Adrenal gland (tissue), 5 donors: ENCODE measurements at regions not wholly inside any gene's neighbourhood (a gene's known extent, or its start where the extent isn't known, plus 50 kb on each side); places are given as distances from the start of the nearest gene placed in this dataset.

ENCODE experiments used
- POLR2A ChIP-seq, 2 donors: fragments of 450-650 bp; IDR thresholded peaks; one replicate each; pipeline ENCODE4 v1.6.1; 2017; ENCODE audit warnings: antibody characterized with exemption in 2 of 2, mild to moderate bottlenecking in 2 of 2, moderate library complexity in 1 of 2
- TF ChIP-seq, protein P1 (sequence below), 6 experiments: fragments of 450-650 bp in 4 of 6; fragments of 200-600 bp in 2 of 6; sonication (generic) in 1 of 6; IDR thresholded peaks; 1 replicate in 5 of 6; 2 replicates in 1 of 6; pipeline versions ENCODE4 v1.5.1 to v1.8.0; 2016 to 2021; ENCODE audit warnings: antibody characterized with exemption in 6 of 6, mild to moderate bottlenecking in 2 of 6, moderate library complexity in 1 of 6
- donor health status: DM: no; HTN: no; CAD: no.

DNA sequence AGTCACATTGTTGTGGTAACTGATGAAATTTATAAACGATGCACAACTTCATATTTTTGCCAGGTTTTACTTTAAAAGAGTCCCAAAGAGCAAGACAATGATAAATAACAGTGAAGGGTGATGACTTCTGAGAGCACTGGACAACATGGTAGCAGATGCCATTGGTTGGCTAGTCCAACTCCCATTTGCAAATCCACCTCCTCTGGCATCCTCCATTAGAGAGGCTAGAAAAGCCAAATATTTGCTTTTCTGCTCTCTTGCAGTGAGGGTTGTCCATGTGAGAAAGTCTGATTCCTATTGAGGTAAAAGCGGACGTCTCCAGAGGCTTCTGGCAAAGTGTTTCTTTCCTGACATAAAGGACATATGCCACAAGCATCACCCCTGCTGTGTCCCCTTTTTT is 89.6 kb upstream of the BMP4 start:
- TF ChIP-seq, protein P1, sequence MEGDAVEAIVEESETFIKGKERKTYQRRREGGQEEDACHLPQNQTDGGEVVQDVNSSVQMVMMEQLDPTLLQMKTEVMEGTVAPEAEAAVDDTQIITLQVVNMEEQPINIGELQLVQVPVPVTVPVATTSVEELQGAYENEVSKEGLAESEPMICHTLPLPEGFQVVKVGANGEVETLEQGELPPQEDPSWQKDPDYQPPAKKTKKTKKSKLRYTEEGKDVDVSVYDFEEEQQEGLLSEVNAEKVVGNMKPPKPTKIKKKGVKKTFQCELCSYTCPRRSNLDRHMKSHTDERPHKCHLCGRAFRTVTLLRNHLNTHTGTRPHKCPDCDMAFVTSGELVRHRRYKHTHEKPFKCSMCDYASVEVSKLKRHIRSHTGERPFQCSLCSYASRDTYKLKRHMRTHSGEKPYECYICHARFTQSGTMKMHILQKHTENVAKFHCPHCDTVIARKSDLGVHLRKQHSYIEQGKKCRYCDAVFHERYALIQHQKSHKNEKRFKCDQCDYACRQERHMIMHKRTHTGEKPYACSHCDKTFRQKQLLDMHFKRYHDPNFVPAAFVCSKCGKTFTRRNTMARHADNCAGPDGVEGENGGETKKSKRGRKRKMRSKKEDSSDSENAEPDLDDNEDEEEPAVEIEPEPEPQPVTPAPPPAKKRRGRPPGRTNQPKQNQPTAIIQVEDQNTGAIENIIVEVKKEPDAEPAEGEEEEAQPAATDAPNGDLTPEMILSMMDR (IDR thresholded peaks at IDR 0.05), result no peak
- no peak for TF ChIP-seq POLR2A (IDR thresholded peaks at IDR 0.05)
